ENCODE measurements at regions not wholly inside any gene's neighbourhood (a gene's known extent, or its start where the extent isn't known, plus 50 kb on each side); places are given as distances from the start of the nearest gene placed in this dataset.

- TF ChIP-seq TAF1 (IDR thresholded peaks at IDR 0.05; ENCODE audit: borderline replicate concordance, insufficient read depth, low read length) (no peak), REST (IDR thresholded peaks at IDR 0.05; ENCODE audit: insufficient read depth in 1 of 2, low read depth in 2 of 2, low read length in 2 of 2) (no peak), FOXP2 (optimal IDR thresholded peaks at IDR 0.05; ENCODE audit: borderline replicate concordance, extremely low read depth, extremely low read length, insufficient read depth) (no peak)
Observed at GRCh38 chr19:33998302-33998701, 174.0 kb upstream of the LSM14A start.
